Muscle layer of colon (tissue), 2 donors: ENCODE measurements at regions not wholly inside any gene's neighbourhood (a gene's known extent, or its start where the extent isn't known, plus 50 kb on each side); places are given as distances from the start of the nearest gene placed in this dataset.
"Not testable (repeated sequence)": the region's sequence is repeated elsewhere in the genome, so short reads cannot be mapped to it uniquely, and the experiment has no call there.

ENCODE experiments used
- H3K27ac ChIP-seq: one replicate; pipeline ENCODE4 v1.7.0; 2013; ENCODE audit warnings: low read depth, mild to moderate bottlenecking, low read length, moderate library complexity
- H3K27me3 ChIP-seq, 2 donors: one replicate each; pipeline ENCODE4 v1.7.0; 2013; ENCODE audit warnings: low read length in 2 of 2, mild to moderate bottlenecking in 2 of 2; ENCODE audit not compliant: insufficient read depth in 2 of 2, control insufficient read depth in 1 of 2
- H3K36me3 ChIP-seq: one replicate; pipeline ENCODE4 v1.7.0; 2013; ENCODE audit warnings: mild to moderate bottlenecking, low read length; ENCODE audit not compliant: insufficient read depth
- H3K4me1 ChIP-seq: one replicate; pipeline ENCODE4 v1.7.0; 2013; ENCODE audit warnings: mild to moderate bottlenecking, low read length; ENCODE audit not compliant: insufficient read depth
- H3K4me3 ChIP-seq, 2 donors: one replicate each; pipeline ENCODE4 v1.7.0; 2013; ENCODE audit warnings: low read length in 2 of 2, low read depth in 1 of 2, mild to moderate bottlenecking in 1 of 2, moderate library complexity in 1 of 2
- H3K9ac ChIP-seq: one replicate; pipeline ENCODE4 v1.7.0; 2013; ENCODE audit warnings: low read length
- H3K9me3 ChIP-seq: one replicate; pipeline ENCODE4 v1.7.0; 2013; ENCODE audit warnings: mild to moderate bottlenecking, low read length
- donor health status: abdominal sarcoma.
- donor health status: Adenocarcinoma of cecum.

DNA sequence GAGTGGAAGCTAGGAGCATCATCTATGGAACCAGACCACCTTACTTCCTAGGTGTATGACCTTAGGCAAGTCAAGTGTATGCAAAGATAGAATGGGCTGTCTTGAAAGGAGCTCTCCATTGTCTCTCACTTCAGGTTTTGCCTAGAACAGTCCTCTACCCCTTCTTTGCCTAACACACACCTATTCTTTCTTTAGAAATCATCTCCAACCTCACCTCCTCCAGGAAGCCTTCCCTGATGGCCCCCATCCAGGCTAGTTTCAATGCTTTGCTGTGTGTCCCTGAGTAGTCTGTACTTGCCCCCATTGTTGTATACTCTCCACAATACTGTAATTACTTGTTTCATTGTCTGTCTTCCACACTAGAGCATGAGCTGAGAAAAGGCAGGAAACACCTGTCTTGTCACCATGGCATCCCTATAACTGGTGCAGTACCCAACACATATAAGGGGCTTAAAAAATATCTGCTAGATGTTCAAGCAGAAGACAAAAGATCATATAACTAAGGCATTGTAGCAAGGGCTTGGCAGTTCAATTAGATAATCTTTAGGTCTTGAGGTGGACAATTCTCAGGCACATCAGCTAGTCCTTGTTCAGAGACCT lies 83.0 kb downstream of the RRAGC start:
- Histone ChIP-seq H3K9me3 (no peaks in the 10 kb centered on the region), H3K27ac (no peak overlapping the region), H3K27me3 (peaks cover 0 to 6% of the 10 kb centered on the region in 2 donors), H3K4me1 (no peaks in the 10 kb centered on the region), H3K36me3 (no peaks in the 10 kb centered on the region), H3K4me3 (no peak overlapping the region), H3K9ac (no peak overlapping the region)

DNA sequence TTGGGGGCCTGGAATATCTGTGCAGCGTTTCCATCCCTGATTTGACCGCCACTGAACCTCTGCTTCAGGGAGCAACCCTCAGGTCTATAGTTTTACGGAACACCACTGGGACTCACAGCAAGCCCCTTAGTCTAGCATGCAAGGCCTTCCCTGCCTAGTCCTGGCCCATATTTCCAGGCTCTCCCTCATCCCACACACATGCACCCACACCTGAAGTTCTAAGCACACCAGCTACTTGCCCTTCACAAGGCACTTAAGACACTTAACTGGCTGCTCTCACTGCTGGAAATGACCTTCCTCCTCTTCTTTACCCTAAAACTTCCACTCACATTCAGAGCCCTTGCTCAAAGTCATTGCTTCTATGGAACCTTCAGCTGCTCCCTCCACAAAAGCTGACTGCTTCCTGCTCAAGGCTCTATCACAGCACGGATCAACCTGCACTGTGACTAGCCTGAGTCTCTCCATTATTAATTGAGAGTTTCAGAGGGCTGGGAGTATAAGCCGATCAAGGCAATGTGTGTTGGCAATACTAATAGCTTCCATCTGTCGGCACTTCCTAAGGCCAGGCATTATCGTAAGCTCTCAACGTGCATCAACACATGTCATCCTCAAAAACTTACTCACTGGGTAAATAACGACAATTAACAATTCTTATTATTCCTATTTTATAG lies 84.3 kb downstream of the RRAGC start:
- Histone ChIP-seq H3K27ac (no peak overlapping the region), H3K36me3 (no peaks in the 10 kb centered on the region), H3K27me3 (peaks cover 0 to 3% of the 10 kb centered on the region in 2 donors), H3K4me3 (no peak overlapping the region), H3K9ac (no peak overlapping the region), H3K9me3 (no peaks in the 10 kb centered on the region), H3K4me1 (no peaks in the 10 kb centered on the region)

DNA sequence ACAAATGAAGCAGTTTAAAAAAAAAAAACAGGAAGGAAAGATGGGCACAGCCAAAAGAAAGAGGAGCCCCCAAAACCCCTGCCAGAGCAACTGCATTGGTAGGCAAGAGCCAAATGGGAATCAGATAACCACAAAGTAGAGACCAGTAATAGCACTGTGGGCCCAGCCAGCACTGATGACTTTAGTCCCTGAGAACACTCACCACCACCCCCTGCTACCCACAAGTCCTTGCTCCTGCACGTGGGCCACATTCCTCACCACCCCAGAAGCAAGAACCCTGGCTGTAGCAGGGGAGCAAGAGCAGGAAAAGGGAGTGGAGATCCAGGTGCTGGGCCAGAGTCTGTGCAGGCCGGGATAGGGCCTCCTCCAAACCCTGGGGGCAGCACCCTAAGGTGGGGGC lies 86.1 kb downstream of the RRAGC start:
- Histone ChIP-seq H3K36me3 (no peaks in the 10 kb centered on the region), H3K27ac (no peak overlapping the region), H3K27me3 (peaks cover 0 to 3% of the 10 kb centered on the region in 2 donors), H3K4me3 (no peak overlapping the region), H3K4me1 (no peaks in the 10 kb centered on the region), H3K9ac (no peak overlapping the region), H3K9me3 (no peaks in the 10 kb centered on the region)

GRCh38 chr1:38772953-38773352 lies 86.6 kb downstream of the RRAGC start:
- no peaks in the 10 kb centered on the region for H3K4me1 ChIP-seq
- no peak overlapping the region for H3K27ac ChIP-seq
- no peaks in the 10 kb centered on the region for H3K36me3 ChIP-seq
- H3K27me3 ChIP-seq = peaks cover 0 to 3% of the 10 kb centered on the region in 2 donors
- H3K4me3 ChIP-seq = no peak overlapping the region
- H3K9me3 ChIP-seq = no peaks in the 10 kb centered on the region
- no peak overlapping the region for H3K9ac ChIP-seq

DNA sequence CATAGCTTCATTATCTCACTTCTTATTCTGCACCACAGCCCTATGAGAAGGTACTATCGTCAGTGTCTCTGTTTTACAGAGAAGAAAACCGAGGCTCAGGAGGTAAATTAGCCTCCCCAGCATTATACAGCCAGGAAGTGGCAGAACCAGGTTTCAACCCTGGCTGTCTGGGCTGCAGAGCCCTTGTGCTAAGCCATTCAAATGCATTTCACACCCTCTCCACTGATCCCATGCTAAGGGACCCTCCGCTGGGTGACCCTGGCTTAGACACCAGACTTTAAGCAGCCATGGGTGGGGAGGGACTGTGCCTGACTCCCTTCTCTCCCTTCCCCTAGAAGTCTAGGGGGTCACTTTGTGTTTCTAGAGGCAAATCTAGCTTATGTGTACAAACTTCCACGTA lies 87.5 kb downstream of the RRAGC start:
- no peak overlapping the region for H3K9ac ChIP-seq
- H3K36me3 ChIP-seq = no peaks in the 10 kb centered on the region
- no peak overlapping the region for H3K27ac ChIP-seq
- H3K4me1 ChIP-seq = no peaks in the 10 kb centered on the region
- no peaks in the 10 kb centered on the region for H3K9me3 ChIP-seq
- no peak overlapping the region for H3K4me3 ChIP-seq
- peaks cover 0 to 3% of the 10 kb centered on the region in 2 donors for H3K27me3 ChIP-seq

- not testable (repeated sequence) for H3K4me3 ChIP-seq, H3K4me1 ChIP-seq, H3K27me3 ChIP-seq, H3K27ac ChIP-seq, H3K9me3 ChIP-seq, H3K36me3 ChIP-seq, H3K9ac ChIP-seq
These were observed 88.9 kb downstream of the RRAGC start for GRCh38 chr1:38770516-38771173.

GRCh38 chr1:38766125-38766524 lies 93.4 kb downstream of the RRAGC start:
- Histone ChIP-seq H3K4me1 (no peaks in the 10 kb centered on the region), H3K9ac (no peak overlapping the region), H3K27me3 (peaks cover 0 to 4% of the 10 kb centered on the region in 2 donors), H3K4me3 (no peak overlapping the region), H3K9me3 (no peaks in the 10 kb centered on the region), H3K36me3 (no peaks in the 10 kb centered on the region), H3K27ac (no peak overlapping the region)

DNA sequence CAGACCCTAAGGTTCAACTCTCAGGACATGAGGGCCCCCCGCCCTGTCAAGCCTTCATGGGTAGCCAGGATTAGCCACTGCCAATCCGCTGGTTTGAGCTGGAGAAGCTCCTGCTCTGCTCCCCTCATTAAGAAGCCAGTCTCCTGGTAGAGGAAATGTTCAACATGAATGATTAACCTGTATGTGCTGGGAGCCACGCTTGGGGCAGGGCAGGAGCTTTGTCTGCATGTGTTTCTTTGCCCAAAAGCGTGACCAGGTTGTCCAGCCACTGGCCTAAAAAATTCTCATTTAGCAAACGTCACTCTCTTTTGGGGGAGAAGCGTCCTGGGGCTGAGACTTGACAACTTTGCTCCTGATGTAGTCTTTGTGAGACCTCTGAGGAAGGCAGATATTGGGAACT lies 96.5 kb downstream of the RRAGC start:
- no peaks in the 10 kb centered on the region for H3K9me3 ChIP-seq
- no peak overlapping the region for H3K27ac ChIP-seq
- no peak overlapping the region for H3K9ac ChIP-seq
- H3K36me3 ChIP-seq = no peaks in the 10 kb centered on the region
- H3K4me3 ChIP-seq = no peak overlapping the region
- no peaks in the 10 kb centered on the region for H3K4me1 ChIP-seq
- H3K27me3 ChIP-seq = peaks cover 0 to 4% of the 10 kb centered on the region in 2 donors

DNA sequence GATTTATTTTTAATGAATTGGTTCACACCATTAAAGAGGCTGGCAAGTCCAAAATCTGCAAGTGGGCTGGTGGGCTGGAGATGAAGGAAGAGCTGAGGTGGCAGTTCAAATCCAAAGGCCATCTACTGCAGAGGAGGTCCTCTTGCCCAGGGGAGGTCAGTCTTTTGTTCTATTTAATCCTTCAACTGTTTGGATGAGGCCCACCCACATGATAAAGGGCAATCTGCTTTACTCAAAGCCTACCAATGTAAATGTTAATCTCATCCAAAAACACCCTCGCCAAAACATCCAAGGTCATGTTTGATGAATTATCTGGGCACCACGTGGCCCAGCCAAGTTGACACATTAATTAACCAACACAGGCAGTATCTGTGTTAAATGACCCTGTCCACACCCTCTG lies 99.0 kb downstream of the RRAGC start:
- Histone ChIP-seq H3K27ac (no peak overlapping the region), H3K27me3 (no peaks in the 10 kb centered on the region), H3K4me1 (no peaks in the 10 kb centered on the region), H3K36me3 (no peaks in the 10 kb centered on the region), H3K9ac (no peak overlapping the region), H3K4me3 (no peak overlapping the region), H3K9me3 (no peaks in the 10 kb centered on the region)

DNA sequence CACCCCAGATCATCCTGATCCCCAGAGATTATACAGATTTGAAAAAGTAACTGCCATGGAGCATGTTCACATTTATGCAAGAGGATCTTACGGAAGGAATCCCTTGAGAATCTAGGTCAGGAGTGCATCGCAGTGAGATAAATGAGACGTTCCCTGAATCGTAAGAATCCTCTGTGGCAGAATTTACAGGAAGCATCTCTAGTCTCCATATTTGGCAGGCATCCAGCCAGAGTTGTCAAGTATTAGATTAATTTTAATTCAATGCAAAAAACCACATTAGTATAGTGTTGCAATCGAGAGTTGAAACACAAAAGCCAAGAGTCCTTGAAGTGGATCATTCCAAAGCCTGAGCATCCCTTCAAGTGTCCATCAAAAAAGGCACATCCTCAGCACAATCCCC lies 100.8 kb downstream of the RRAGC start:
- Histone ChIP-seq H3K36me3 (no peaks in the 10 kb centered on the region), H3K9me3 (no peaks in the 10 kb centered on the region), H3K27me3 (no peaks in the 10 kb centered on the region), H3K9ac (no peak overlapping the region), H3K27ac (no peak overlapping the region), H3K4me1 (no peaks in the 10 kb centered on the region), H3K4me3 (no peak overlapping the region)

DNA sequence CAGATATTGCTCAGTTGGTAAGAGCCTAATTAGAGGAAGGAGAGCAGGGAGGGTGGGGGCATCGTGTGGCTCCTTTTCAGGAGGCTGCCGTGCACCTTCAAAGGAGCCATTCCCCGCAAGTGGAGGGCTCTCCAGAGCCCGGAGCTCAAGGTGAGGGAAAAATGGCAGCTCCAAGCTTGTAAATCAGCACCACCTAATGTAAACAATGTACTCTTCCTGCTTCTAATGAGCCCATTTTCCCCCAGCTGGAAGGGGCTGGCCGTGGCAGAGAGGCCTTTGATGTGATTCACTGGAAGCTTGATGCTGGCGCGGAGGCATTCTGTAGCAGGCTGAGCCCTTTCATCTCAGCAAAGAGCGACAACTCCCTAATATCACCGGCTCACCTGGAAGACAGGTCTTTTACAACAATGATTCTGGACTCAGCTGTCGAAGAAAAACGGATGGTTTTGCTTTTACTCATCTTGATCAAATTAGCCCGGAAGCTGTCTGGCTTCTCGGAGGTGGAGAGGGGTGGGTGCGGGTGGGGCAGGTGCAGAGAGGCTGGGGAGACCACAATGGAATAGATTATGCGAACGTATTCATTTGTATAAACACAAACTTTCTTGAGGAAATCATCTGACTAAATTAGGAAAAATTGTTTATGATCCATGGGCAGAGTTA lies 112.5 kb downstream of the RRAGC start:
- H3K36me3 ChIP-seq = no peaks in the 10 kb centered on the region
- H3K4me3 ChIP-seq = no peak overlapping the region
- no peaks in the 10 kb centered on the region for H3K27me3 ChIP-seq
- H3K9me3 ChIP-seq = no peaks in the 10 kb centered on the region
- no peaks in the 10 kb centered on the region for H3K4me1 ChIP-seq
- no peak overlapping the region for H3K27ac ChIP-seq
- no peak overlapping the region for H3K9ac ChIP-seq
